Chondrocyte (in vitro differentiated cells): ENCODE measurements at regions not wholly inside any gene's neighbourhood (a gene's known extent, or its start where the extent isn't known, plus 50 kb on each side); places are given as distances from the start of the nearest gene placed in this dataset.
A peak's percentile ranks its signal among the peaks of the same experiment; 100 is the strongest.

Experiments used
- DNase-seq: peaks from one replicate; pipeline ENCODE4 v3.0.0; 2021; ENCODE audit warnings: mixed read lengths, low spot score
- H3K27ac Mint-ChIP-seq: one replicate; pipeline ENCODE4 v1.8.0; 2021; ENCODE audit warnings: mild to moderate bottlenecking, moderate library complexity, mixed read lengths; ENCODE audit not compliant: unreplicated experiment
- H3K27me3 Mint-ChIP-seq: 2 replicates; pipeline ENCODE4 v1.8.0; 2021; ENCODE audit warnings: low read depth, mixed read lengths
- H3K36me3 Mint-ChIP-seq: 2 replicates; pipeline ENCODE4 v1.8.0; 2021; ENCODE audit warnings: low read depth, mixed read lengths
- H3K4me1 Mint-ChIP-seq: 2 replicates; pipeline ENCODE4 v1.8.0; 2021; ENCODE audit warnings: low read depth, mild to moderate bottlenecking, mixed read lengths
- H3K4me3 Mint-ChIP-seq: one replicate; pipeline ENCODE4 v1.8.0; 2021; ENCODE audit warnings: mild to moderate bottlenecking, moderate library complexity, mixed read lengths; ENCODE audit not compliant: unreplicated experiment
- H3K9me3 Mint-ChIP-seq: 2 replicates; pipeline ENCODE4 v1.8.0; 2021; ENCODE audit warnings: low read depth, mixed read lengths
- CTCF ChIP-seq: fragments of 200-600 bp; sonication (generic); IDR thresholded peaks from 2 replicates; pipeline ENCODE4 v1.5.0; 2021; ENCODE audit warnings: antibody characterized with exemption, mild to moderate bottlenecking, moderate library complexity

- no peak for TF ChIP-seq CTCF
- Mint-ChIP-seq H3K4me1 (no peaks in the 10 kb centered on the region), H3K27me3 (peaks cover 2% of the 10 kb centered on the region), H3K9me3 (no peaks in the 10 kb centered on the region), H3K36me3 (no peaks in the 10 kb centered on the region), H3K4me3 (no peak overlapping the region), H3K27ac (no peak overlapping the region)
- no peak for DNase-seq
Observed at GRCh38 chr21:15508554-15508953, 221.2 kb upstream of the USP25 start.

GRCh38 chr21:15514073-15514946, 215.5 kb upstream of the USP25 start:
- Mint-ChIP-seq H3K4me1 (no peaks in the 10 kb centered on the region), H3K27me3 (peaks cover 2% of the 10 kb centered on the region), H3K36me3 (no peaks in the 10 kb centered on the region), H3K27ac (no peak overlapping the region), H3K4me3 (no peak overlapping the region), H3K9me3 (no peaks in the 10 kb centered on the region)
- DNase-seq, result no peak
- TF ChIP-seq CTCF, result no peak

GRCh38 chr21:15515908-15516307, 213.9 kb upstream of the USP25 start:
- Mint-ChIP-seq H3K9me3 (no peaks in the 10 kb centered on the region), H3K4me1 (no peaks in the 10 kb centered on the region), H3K36me3 (no peaks in the 10 kb centered on the region), H3K4me3 (no peak overlapping the region), H3K27me3 (peaks cover 2% of the 10 kb centered on the region), H3K27ac (no peak overlapping the region)
- DNase-seq, result no peak
- TF ChIP-seq CTCF, result no peak

GRCh38 chr21:15517394-15517793, 212.4 kb upstream of the USP25 start:
- Mint-ChIP-seq H3K27me3 (peaks cover 2% of the 10 kb centered on the region), H3K4me3 (no peak overlapping the region), H3K9me3 (no peaks in the 10 kb centered on the region), H3K27ac (no peak overlapping the region), H3K4me1 (no peaks in the 10 kb centered on the region), H3K36me3 (no peaks in the 10 kb centered on the region)
- no peak for DNase-seq
- no peak for TF ChIP-seq CTCF

GRCh38 chr21:15520811-15521643, 208.8 kb upstream of the USP25 start:
- no peak overlapping the region for H3K4me3 Mint-ChIP-seq
- no peak overlapping the region for H3K27ac Mint-ChIP-seq
- no peaks in the 10 kb centered on the region for H3K4me1 Mint-ChIP-seq
- DNase-seq, result no peak
- TF ChIP-seq CTCF, result peak; percentile 64
- H3K9me3 Mint-ChIP-seq, result no peaks in the 10 kb centered on the region
- no peaks in the 10 kb centered on the region for H3K36me3 Mint-ChIP-seq
- peaks cover 8% of the 10 kb centered on the region for H3K27me3 Mint-ChIP-seq
